ENCODE measurements at regions not wholly inside any gene's neighbourhood (a gene's known extent, or its start where the extent isn't known, plus 50 kb on each side); places are given as distances from the start of the nearest gene placed in this dataset.

- TF ChIP-seq CTCF (conservative IDR thresholded peaks at IDR 0.05 in 1 of 2, IDR thresholded peaks at IDR 0.05 in 1 of 2; ENCODE audit: low read depth in 1 of 2, low read length in 2 of 2), result no peak
- no peak for TF ChIP-seq EZH2 (IDR thresholded peaks at IDR 0.05; ENCODE audit: low read length, missing control alignments)
Observed at GRCh38 chr1:215005656-215006345, 76.7 kb upstream of the KCNK2 start.
